Kidney capillary endothelial cell (primary cell): ENCODE measurements at regions not wholly inside any gene's neighbourhood (a gene's known extent, or its start where the extent isn't known, plus 50 kb on each side); places are given as distances from the start of the nearest gene placed in this dataset.
"Not testable (repeated sequence)": the region's sequence is repeated elsewhere in the genome, so short reads cannot be mapped to it uniquely, and the experiment has no call there.

Experiments
- DNase-seq: peaks from one replicate; pipeline ENCODE4 v3.0.0-alpha.2; 2018; ENCODE audit warnings: low spot score

DNA sequence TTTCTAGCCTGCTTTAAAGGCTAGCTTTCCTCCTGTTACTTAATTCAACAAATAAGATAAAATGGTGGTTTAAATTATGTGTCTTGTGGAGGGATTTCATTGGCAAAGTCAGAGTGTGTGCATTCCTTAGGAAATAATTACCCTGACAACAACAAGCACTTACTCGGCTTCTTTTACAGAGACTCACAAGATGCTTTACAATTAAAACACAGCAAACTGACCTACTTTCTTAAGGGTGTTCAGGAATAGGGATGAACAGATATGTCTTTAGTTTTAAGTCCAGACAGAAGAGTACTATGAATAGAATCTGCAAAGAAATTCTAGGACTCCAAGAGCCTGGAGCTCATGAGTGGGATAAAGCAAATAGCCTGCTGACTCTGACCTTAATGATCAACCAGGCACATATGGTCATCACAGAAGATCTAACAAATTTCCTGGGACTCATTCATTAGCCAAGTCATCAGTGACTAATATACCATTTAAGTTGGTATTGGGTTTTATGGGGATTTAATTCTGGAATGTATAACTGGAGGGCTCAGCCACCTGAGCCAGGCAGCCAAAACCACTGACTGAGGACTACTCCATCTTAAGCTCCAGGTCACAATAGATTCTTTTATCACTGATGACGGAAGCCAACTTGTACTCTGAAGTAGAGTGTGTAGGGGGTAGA is 161.8 kb upstream of the RIMS1 start:
- no peak for DNase-seq

GRCh38 chr6:71725126-71725470 is 161.3 kb upstream of the RIMS1 start:
- no peak for DNase-seq

GRCh38 chr6:71726121-71726520 is 160.2 kb upstream of the RIMS1 start:
- no peak for DNase-seq

- DNase-seq, result no peak
Measured at GRCh38 chr6:71727632-71728294, 158.6 kb upstream of the RIMS1 start.

- no peak for DNase-seq
Measured at GRCh38 chr6:71730284-71730683, 156.1 kb upstream of the RIMS1 start.

GRCh38 chr6:71733970-71734899 is 152.1 kb upstream of the RIMS1 start:
- no peak for DNase-seq

DNA sequence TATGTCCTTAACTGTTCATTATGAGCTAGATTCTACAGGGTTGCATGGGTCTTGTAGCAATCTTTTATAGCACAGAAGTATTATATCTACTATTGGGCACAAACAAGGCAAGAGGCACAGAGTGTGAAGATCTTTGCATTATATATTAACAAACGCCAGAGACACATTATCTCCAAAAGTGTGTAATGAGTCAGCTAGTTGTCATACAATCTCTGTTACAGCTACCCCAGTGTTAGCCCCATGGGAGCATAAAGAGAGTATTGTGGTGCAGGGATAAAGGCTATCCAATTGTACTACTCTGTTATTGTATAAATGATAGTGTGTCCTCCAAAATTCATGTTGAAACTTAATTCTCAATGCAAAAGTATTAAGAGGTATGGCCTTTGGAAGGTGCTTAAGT is 148.4 kb upstream of the RIMS1 start:
- DNase-seq, result no peak

DNA sequence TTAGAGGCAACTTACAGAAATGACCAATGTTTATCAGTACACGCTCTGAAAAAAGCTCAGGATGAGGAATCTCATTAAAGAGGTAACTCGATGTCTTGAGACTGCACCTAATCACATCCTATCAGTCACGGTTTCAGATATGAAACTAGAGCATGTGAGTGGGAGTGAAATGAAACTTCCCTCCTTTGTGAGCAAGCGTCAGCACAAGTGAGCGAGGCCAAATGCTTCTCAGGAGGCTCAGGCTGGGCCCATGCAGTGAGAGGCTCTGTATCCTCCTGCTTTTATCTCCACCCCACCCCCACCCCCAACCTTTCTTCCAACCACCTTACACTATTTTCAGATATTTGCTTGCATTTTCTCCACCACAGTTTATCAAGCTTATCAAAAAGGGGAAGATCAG is 140.8 kb upstream of the RIMS1 start:
- DNase-seq, result no peak

GRCh38 chr6:71766146-71766760 is 120.1 kb upstream of the RIMS1 start:
- DNase-seq, result no peak

DNA sequence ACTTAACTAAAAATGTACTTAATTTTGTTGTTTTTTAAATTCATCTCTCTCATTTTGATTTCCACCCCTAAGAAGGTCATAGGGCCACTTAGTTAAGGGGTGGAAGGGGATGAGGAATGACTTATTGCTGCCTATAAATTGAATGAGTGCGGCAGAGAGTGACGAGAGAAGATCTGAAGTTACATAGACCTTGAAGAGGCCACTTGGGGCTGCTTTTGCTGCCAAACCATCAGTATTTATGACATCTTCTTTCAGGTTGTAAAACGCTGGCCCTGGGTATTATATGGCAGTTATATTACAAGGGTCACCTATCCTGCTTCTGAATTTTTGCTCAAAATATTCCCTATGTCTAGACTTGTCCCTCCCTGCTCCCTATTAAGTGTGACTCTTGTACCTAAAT is 119.6 kb upstream of the RIMS1 start:
- DNase-seq, result no peak

DNA sequence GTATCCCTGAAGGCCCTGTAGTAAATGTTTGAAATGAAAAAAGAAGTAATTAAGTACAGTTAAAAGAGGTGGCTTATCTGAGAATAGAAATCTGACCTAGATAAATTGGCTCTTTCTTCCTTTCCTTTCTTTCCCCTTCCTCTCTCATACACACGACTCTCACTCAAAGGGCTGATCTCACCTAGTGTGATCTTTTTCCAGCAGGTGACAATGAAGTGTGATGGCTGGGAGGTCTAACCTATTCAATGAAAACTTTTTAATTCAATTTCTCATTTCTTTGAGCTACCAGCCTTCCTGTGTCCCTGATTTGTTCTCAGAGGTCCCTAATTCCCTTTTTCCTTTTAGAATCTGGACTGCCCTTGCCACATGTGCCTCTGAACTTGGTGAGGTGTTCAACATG is 118.0 kb upstream of the RIMS1 start:
- DNase-seq, result no peak

DNA sequence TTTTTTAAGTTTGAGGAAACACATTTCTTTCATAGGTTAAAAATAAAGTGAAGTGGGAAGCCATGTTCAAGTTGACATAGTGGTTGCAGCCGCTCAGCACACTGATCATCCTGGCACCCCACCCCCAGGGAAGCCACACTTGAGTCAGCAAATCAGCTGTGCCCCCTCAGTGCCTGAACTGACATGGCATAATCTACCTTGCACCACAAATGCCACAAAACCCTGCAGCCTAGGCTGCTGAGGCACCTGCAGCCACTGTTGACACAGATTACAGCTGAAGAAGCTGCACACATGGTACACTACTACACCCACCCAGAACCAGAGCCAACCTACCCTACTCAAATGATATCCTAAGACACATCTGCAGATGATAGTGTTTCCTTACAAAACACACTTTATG is 77.5 kb upstream of the RIMS1 start:
- no peak for DNase-seq

DNA sequence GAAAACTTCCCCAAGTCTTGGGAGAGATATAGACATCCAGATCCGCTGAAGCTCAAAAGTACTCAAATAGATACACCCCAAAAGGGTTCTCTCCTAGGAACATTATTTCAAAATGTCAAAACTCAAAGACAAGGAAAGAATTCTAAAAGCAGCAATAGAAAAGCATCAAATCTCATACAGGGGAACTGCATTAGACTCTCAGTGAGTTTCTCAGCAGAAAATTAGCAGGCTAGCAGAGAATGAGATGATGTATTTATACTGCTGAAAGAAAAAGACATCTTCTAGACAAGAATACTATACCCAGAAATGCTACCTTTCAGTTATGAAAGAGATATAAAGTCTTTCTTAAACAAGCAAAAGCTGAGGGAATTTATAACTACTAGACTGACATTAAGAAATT is 75.5 kb upstream of the RIMS1 start:
- no peak for DNase-seq

DNA sequence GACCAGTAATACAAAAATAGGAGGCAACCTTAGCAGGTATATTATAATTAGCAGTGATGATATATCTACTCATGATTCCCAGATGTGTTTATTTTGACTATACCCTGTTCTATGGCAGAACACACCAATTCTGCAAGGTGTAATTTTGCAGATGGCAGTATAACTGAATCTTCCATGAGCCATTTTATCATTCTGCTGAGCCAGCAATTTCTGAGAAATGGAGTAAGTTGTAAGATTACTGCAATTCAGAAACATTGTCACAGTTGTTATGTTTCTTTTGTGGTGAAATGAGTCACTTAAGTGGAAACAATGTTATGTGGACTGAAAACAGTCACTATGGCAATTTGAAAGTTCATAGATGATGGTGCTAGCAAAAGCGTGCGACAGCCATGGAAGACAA is 63.7 kb upstream of the RIMS1 start:
- no peak for DNase-seq

GRCh38 chr6:71832110-71832764 is 54.1 kb upstream of the RIMS1 start:
- not testable (repeated sequence) for DNase-seq
